SK-N-SH (cell line): ENCODE measurements at regions not wholly inside any gene's neighbourhood (a gene's known extent, or its start where the extent isn't known, plus 50 kb on each side); places are given as distances from the start of the nearest gene placed in this dataset.
A peak's percentile ranks its signal among the peaks of the same experiment; 100 is the strongest.

Experiments used
- CTCF ChIA-PET: fragments of 300-600, 350-600 bp; formaldehyde crosslinking; extraction: SDS; loops from one replicate; lab custom pipeline; 2021; lab: Yijun Ruan, JAX
- POLR2A ChIA-PET: fragments of 350-600 bp; sonication (Branson Sonifier 250); formaldehyde crosslinking; extraction: SDS; loops from one replicate; lab custom pipeline; 2020; ENCODE audit warnings: antibody characterized with exemption, inconsistent platforms; lab: Yijun Ruan, JAX
- DNase-seq: peaks from one replicate; pipeline ENCODE4 v3.0.0; 2012
- H2AFZ ChIP-seq: fragments of 200-600 bp; sonication (generic); 2 replicates; pipeline ENCODE4 v1.8.1; 2016; ENCODE audit warnings: antibody characterized with exemption, mild to moderate bottlenecking, low read depth
- H3F3A ChIP-seq: fragments of 200-600 bp; sonication (generic); replicated peaks from 2 replicates; pipeline ENCODE3; 2016; ENCODE audit warnings: antibody characterized with exemption, mild to moderate bottlenecking; ENCODE audit not compliant: insufficient read depth
- H3K27ac ChIP-seq, 2 experiments: fragments of 200-500 bp in 1 of 2; fragments of 200-600 bp in 1 of 2; sonication (Bioruptor generic) in 1 of 2; sonication (generic), shearing (Covaris generic) in 1 of 2; 2 replicates each; pipeline versions ENCODE4 v1.5.1 to v1.6.1; 2014 to 2016; ENCODE audit warnings: low read depth in 2 of 2, inconsistent platforms in 1 of 2, low read length in 1 of 2, mild to moderate bottlenecking in 1 of 2, mixed read lengths in 1 of 2
- H3K27me3 ChIP-seq: fragments of 200-600 bp; sonication (generic), shearing (Covaris generic); 2 replicates; pipeline ENCODE4 v1.6.1; 2016; ENCODE audit warnings: mixed run types; ENCODE audit not compliant: insufficient read depth
- H3K36me3 ChIP-seq, 2 experiments: fragments of 200-500 bp in 1 of 2; fragments of 200-600 bp in 1 of 2; sonication (Bioruptor generic) in 1 of 2; sonication (generic) in 1 of 2; replicated peaks in 1 of 2; 2 replicates each; pipeline versions ENCODE3 to v1.5.1; 2014 to 2016; ENCODE audit warnings: low read length in 1 of 2, mild to moderate bottlenecking in 1 of 2; ENCODE audit not compliant: insufficient read depth in 2 of 2, control insufficient read depth in 1 of 2
- H3K4me1 ChIP-seq, 2 experiments: fragments of 200-500 bp in 1 of 2; fragments of 200-600 bp in 1 of 2; sonication (Bioruptor generic) in 1 of 2; sonication (generic), shearing (Covaris generic) in 1 of 2; 2 replicates each; pipeline versions ENCODE4 v1.5.1 to v1.6.1; 2014 to 2016; ENCODE audit warnings: low read depth in 1 of 2, low read length in 1 of 2, mixed run types in 1 of 2; ENCODE audit not compliant: insufficient read depth in 2 of 2, control insufficient read depth in 1 of 2
- H3K4me2 ChIP-seq: fragments of 200-600 bp; sonication (generic), shearing (Covaris generic); 2 replicates; pipeline ENCODE4 v1.6.1; 2017; ENCODE audit warnings: mixed run types
- H3K4me3 ChIP-seq, 2 experiments: fragments of 200-500 bp in 1 of 2; fragments of 200-600 bp in 1 of 2; sonication (Bioruptor generic) in 1 of 2; sonication (generic), shearing (Covaris generic) in 1 of 2; 2 replicates each; pipeline versions ENCODE4 v1.5.1 to v1.8.1; 2014 to 2016; ENCODE audit warnings: low read depth in 2 of 2, inconsistent platforms in 1 of 2, low read length in 1 of 2, mild to moderate bottlenecking in 1 of 2, mixed read lengths in 1 of 2, moderate library complexity in 1 of 2
- H3K79me2 ChIP-seq: fragments of 200-600 bp; sonication (generic); 2 replicates; pipeline ENCODE4 v1.8.1; 2017; ENCODE audit warnings: mild to moderate bottlenecking; ENCODE audit not compliant: insufficient read depth
- H3K9ac ChIP-seq: fragments of 200-600 bp; sonication (generic); 2 replicates; pipeline ENCODE4 v1.6.1; 2017; ENCODE audit warnings: mixed run types
- H3K9me2 ChIP-seq: fragments of 200-600 bp; sonication (generic); 2 replicates; pipeline ENCODE4 v1.6.1; 2017; ENCODE audit warnings: mixed run types
- H3K9me3 ChIP-seq: fragments of 200-600 bp; sonication (generic); 2 replicates; pipeline ENCODE4 v1.6.1; 2017; ENCODE audit warnings: mixed run types, mild to moderate bottlenecking, moderate library complexity
- H4K20me1 ChIP-seq: fragments of 200-600 bp; sonication (generic); 2 replicates; pipeline ENCODE4 v1.6.1; 2017; ENCODE audit warnings: mild to moderate bottlenecking, mixed run types; ENCODE audit not compliant: insufficient read depth
- CHD2 ChIP-seq: fragments of 150-350 bp; IDR thresholded peaks from 2 replicates; pipeline ENCODE4 v1.6.1; 2018; ENCODE audit warnings: low read length; ENCODE audit not compliant: partially characterized antibody
- ELF1 ChIP-seq: IDR thresholded peaks from 2 replicates; pipeline ENCODE4 v1.4.0; 2012
- EP300 ChIP-seq, 2 experiments: IDR thresholded peaks; 2 replicates each; pipeline versions ENCODE4 v1.4.0 to v1.6.1; 2012; ENCODE audit warnings: borderline replicate concordance in 1 of 2, low read depth in 1 of 2, low read length in 1 of 2
- EZH2phosphoT487 ChIP-seq: fragments of 200-600 bp; sonication (generic); IDR thresholded peaks from 2 replicates; pipeline ENCODE4 v1.6.1; 2017; ENCODE audit warnings: low read depth, mixed run types, mild to moderate bottlenecking, antibody characterized with exemption, moderate library complexity, borderline replicate concordance
- FOSL2 ChIP-seq: IDR thresholded peaks from 2 replicates; pipeline ENCODE4 v1.4.0; 2012; ENCODE audit warnings: low read depth, mild to moderate bottlenecking, moderate library complexity, borderline replicate concordance
- FOXM1 ChIP-seq: IDR thresholded peaks from 2 replicates; pipeline ENCODE4 v1.4.0; 2012; ENCODE audit warnings: low read depth, mild to moderate bottlenecking
- GATA2 ChIP-seq: sonication (generic); formaldehyde crosslinking; IDR thresholded peaks from 2 replicates; pipeline ENCODE4 v1.5.0; 2020; ENCODE audit warnings: mild to moderate bottlenecking, missing genetic modification reagents
- JUND ChIP-seq: IDR thresholded peaks from 2 replicates; pipeline ENCODE4 v1.4.0; 2012
- MXI1 ChIP-seq: IDR thresholded peaks from 2 replicates; pipeline ENCODE4 v1.6.1; 2012; ENCODE audit warnings: mild to moderate bottlenecking, low read depth, low read length, improper control_type of control experiment
- NRF1 ChIP-seq: IDR thresholded peaks from 2 replicates; pipeline ENCODE4 v1.6.1; 2012; ENCODE audit warnings: low read depth, mild to moderate bottlenecking, low read length
- RAD21 ChIP-seq: IDR thresholded peaks from 2 replicates; pipeline ENCODE4 v1.6.1; 2012; ENCODE audit warnings: mild to moderate bottlenecking, low read length
- RCOR1 ChIP-seq: fragments of 150-350 bp; IDR thresholded peaks from 2 replicates; pipeline ENCODE4 v1.6.1; 2017; ENCODE audit warnings: antibody characterized with exemption, low read length
- SIN3A ChIP-seq: IDR thresholded peaks from 2 replicates; pipeline ENCODE4 v1.6.1; 2012; ENCODE audit warnings: low read depth, mild to moderate bottlenecking, low read length, moderate library complexity, borderline replicate concordance
- SMC3 ChIP-seq: IDR thresholded peaks from 2 replicates; pipeline ENCODE4 v1.6.1; 2012; ENCODE audit warnings: low read depth, low read length, improper control_type of control experiment
- TAF1 ChIP-seq: IDR thresholded peaks from 2 replicates; pipeline ENCODE4 v1.6.1; 2012; ENCODE audit warnings: low read depth, mild to moderate bottlenecking, low read length, moderate library complexity, borderline replicate concordance
- TEAD4 ChIP-seq: IDR thresholded peaks from 2 replicates; pipeline ENCODE4 v1.4.0; 2012; ENCODE audit warnings: mild to moderate bottlenecking, borderline replicate concordance; ENCODE audit not compliant: insufficient read depth
- USF2 ChIP-seq: fragments of 150-350 bp; IDR thresholded peaks from 2 replicates; pipeline ENCODE4 v1.6.1; 2017; ENCODE audit warnings: antibody characterized with exemption, low read length, low read depth, borderline replicate concordance
- WGBS: methylation state at CpG from one replicate; pipeline ENCODE4 v1.1.6; 2017; ENCODE audit warnings: low lambda C conversion rate; 5-methylcytosine and 5-hydroxymethylcytosine counted together
- TF ChIP-seq, protein P1 (sequence below): IDR thresholded peaks from 2 replicates; pipeline ENCODE4 v1.4.0; 2012; ENCODE audit warnings: low read depth
- TF ChIP-seq, protein P2 (sequence below): IDR thresholded peaks from 2 replicates; pipeline ENCODE4 v1.4.0; 2012; ENCODE audit warnings: low read depth, borderline replicate concordance
- TF ChIP-seq, protein P3 (sequence below): IDR thresholded peaks from 2 replicates; pipeline ENCODE4; 2012
- TF ChIP-seq, protein P4 (sequence below): fragments of 200-600 bp; sonication (generic); IDR thresholded peaks from 2 replicates; pipeline ENCODE4 v1.6.1; 2017; ENCODE audit warnings: antibody characterized with exemption, mild to moderate bottlenecking, moderate library complexity

GRCh38 chr4:56743550-56743949, 62.5 kb upstream of the HOPX start:
- Histone ChIP-seq H3K9me3 (no peaks in the 10 kb centered on the region), H4K20me1 (no peaks in the 10 kb centered on the region), H3F3A (no peaks in the 10 kb centered on the region), H3K27me3 (no peaks in the 10 kb centered on the region), H3K4me2 (no peak overlapping the region), H3K9me2 (no peaks in the 10 kb centered on the region), H3K79me2 (no peaks in the 10 kb centered on the region), H3K4me1 (no peaks in the 10 kb centered on the region; a peak in 1 of 4 replicates), H3K4me3 (no peak overlapping the region), H3K27ac (no peak overlapping the region), H2AFZ (no peak overlapping the region), H3K9ac (no peak overlapping the region), H3K36me3 (no peaks in the 10 kb centered on the region)
- peak; percentile 62 for TF ChIP-seq GATA2 (CRISPR knock-in tag)
- TF ChIP-seq TAF1 = no peak
- peak in 1 of 2 experiments; percentile 70; a peak in 2 of 4 replicates for TF ChIP-seq EP300 (IDR thresholded peaks at IDR 0.05; ENCODE audit: borderline replicate concordance in 1 of 2, low read depth in 1 of 2, low read length in 1 of 2)
- peak; percentile 14 for TF ChIP-seq CHD2
- TF ChIP-seq RCOR1 = 0 out of 2 replicates have a peak, but pooled peaks have one; percentile 15
- ChIA-PET CTCF (interaction anchor here (0.6 kb wide), 1 partner anchor 46 kb away, joined by 3 read pairs; no protein-coding TSS in a partner anchor), POLR2A (no interaction called here)
- DNase-seq = peak; percentile 42
- WGBS = 13% methylated on average over 1 of the region's 1 CpG

DNA sequence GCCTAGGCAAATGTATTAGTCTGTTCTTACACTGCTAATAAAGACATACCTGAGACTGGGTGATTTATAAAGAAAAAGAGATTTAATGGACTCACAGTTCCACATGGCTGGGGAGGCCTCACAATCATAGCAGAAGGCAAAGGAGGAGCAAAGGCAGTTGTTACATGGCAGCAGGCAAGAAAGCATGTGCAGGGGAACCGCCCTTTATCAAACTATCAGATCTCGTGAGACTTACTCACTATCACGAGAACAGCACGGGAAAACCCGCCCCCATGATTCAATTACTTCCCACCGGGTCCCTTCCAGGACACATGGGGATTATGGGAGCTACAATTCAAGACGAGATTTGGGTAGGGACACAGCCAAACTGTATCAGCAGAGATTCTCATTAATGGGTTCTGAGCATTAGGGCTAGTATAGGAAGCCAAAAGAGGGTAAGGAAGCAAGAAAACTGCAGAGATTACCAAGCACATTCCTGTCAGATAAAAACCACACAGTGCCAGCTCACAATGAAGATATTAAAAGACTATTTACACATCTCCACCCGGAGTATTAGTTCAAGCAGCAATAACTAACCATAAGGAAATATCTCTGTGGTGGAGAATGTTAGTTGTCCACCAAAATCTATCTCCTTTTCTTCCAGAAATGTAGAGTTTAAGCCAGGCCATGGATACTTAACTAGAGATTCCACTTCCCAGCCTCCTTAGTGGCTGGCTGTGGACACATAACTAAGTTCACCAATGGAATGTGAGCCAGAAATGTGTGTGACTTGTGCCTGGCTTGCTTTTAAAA, 61.2 kb upstream of the HOPX start:
- POLR2A ChIA-PET = no interaction called here
- no peaks in the 10 kb centered on the region for H3K9me3 ChIP-seq
- no peaks in the 10 kb centered on the region for H3K79me2 ChIP-seq
- WGBS = 57% methylated on average over 8 of the region's 8 CpGs
- no peaks in the 10 kb centered on the region for H3K9me2 ChIP-seq
- no peaks in the 10 kb centered on the region for H3K36me3 ChIP-seq
- no peak overlapping the region for H3K27ac ChIP-seq
- CTCF ChIA-PET = no interaction called here
- H2AFZ ChIP-seq = peak overlapping the region; percentile 53; the same call in 1 of the 2 replicates
- H3K9ac ChIP-seq = no peak overlapping the region
- H3K27me3 ChIP-seq = no peaks in the 10 kb centered on the region; the same call in 1 of the 2 replicates
- H3K4me2 ChIP-seq = no peak overlapping the region
- H4K20me1 ChIP-seq = no peaks in the 10 kb centered on the region
- TF ChIP-seq USF2 (no peak), SMC3 (no peak), NRF1 (no peak), FOSL2 (no peak), RAD21 (no peak), EZH2phosphoT487 (no peak), TEAD4 (no peak), FOXM1 (no peak), MXI1 (no peak), JUND (no peak), GATA2 (CRISPR knock-in tag) (no peak), EP300 (IDR thresholded peaks at IDR 0.05; ENCODE audit: borderline replicate concordance in 1 of 2, low read depth in 1 of 2, low read length in 1 of 2) (no peak), SIN3A (no peak), ELF1 (no peak), RCOR1 (no peak)
- TF ChIP-seq, protein P1, sequence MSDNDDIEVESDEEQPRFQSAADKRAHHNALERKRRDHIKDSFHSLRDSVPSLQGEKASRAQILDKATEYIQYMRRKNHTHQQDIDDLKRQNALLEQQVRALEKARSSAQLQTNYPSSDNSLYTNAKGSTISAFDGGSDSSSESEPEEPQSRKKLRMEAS = no peak
- TF ChIP-seq, protein P2, sequence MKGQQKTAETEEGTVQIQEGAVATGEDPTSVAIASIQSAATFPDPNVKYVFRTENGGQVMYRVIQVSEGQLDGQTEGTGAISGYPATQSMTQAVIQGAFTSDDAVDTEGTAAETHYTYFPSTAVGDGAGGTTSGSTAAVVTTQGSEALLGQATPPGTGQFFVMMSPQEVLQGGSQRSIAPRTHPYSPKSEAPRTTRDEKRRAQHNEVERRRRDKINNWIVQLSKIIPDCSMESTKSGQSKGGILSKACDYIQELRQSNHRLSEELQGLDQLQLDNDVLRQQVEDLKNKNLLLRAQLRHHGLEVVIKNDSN = no peak
- TF ChIP-seq, protein P3, sequence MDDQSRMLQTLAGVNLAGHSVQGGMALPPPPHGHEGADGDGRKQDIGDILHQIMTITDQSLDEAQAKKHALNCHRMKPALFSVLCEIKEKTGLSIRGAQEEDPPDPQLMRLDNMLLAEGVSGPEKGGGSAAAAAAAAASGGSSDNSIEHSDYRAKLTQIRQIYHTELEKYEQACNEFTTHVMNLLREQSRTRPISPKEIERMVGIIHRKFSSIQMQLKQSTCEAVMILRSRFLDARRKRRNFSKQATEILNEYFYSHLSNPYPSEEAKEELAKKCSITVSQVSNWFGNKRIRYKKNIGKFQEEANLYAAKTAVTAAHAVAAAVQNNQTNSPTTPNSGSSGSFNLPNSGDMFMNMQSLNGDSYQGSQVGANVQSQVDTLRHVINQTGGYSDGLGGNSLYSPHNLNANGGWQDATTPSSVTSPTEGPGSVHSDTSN = no peak
- TF ChIP-seq, protein P4, sequence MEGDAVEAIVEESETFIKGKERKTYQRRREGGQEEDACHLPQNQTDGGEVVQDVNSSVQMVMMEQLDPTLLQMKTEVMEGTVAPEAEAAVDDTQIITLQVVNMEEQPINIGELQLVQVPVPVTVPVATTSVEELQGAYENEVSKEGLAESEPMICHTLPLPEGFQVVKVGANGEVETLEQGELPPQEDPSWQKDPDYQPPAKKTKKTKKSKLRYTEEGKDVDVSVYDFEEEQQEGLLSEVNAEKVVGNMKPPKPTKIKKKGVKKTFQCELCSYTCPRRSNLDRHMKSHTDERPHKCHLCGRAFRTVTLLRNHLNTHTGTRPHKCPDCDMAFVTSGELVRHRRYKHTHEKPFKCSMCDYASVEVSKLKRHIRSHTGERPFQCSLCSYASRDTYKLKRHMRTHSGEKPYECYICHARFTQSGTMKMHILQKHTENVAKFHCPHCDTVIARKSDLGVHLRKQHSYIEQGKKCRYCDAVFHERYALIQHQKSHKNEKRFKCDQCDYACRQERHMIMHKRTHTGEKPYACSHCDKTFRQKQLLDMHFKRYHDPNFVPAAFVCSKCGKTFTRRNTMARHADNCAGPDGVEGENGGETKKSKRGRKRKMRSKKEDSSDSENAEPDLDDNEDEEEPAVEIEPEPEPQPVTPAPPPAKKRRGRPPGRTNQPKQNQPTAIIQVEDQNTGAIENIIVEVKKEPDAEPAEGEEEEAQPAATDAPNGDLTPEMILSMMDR = no peak
- H3K4me1 ChIP-seq = no peaks in the 10 kb centered on the region; a peak in 1 of 4 replicates
- no peaks in the 10 kb centered on the region for H3F3A ChIP-seq
- DNase-seq = no peak
- H3K4me3 ChIP-seq = no peak overlapping the region
